SU-DHL-6 (cell line): ENCODE measurements at regions not wholly inside any gene's neighbourhood (a gene's known extent, or its start where the extent isn't known, plus 50 kb on each side); places are given as distances from the start of the nearest gene placed in this dataset.

Experiments used
- H2AFZ ChIP-seq: fragments of 200-600 bp; sonication (generic); 2 replicates; pipeline ENCODE4 v1.6.1; 2014; ENCODE audit warnings: low read depth, mild to moderate bottlenecking, moderate library complexity, mixed read lengths, antibody characterized with exemption, low read length; ENCODE audit not compliant: severe bottlenecking
- H3F3A ChIP-seq: fragments of 200-600 bp; shearing (Covaris generic); 2 replicates; pipeline ENCODE4 v1.6.0; 2016; ENCODE audit warnings: antibody characterized with exemption, mild to moderate bottlenecking; ENCODE audit not compliant: insufficient read depth
- H3K27ac ChIP-seq: fragments of 200-600 bp; sonication (generic); 2 replicates; pipeline ENCODE4 v1.5.1; 2016; ENCODE audit warnings: low read depth, mild to moderate bottlenecking, low read length, moderate library complexity, mixed read lengths
- H3K27me3 ChIP-seq: fragments of 200-600 bp; sonication (generic), shearing (Covaris generic); 2 replicates; pipeline ENCODE4 v1.6.0; 2014; ENCODE audit warnings: mild to moderate bottlenecking, low read length
- H3K36me3 ChIP-seq: fragments of 200-600 bp; sonication (generic); 2 replicates; pipeline ENCODE4 v1.6.1; 2014; ENCODE audit warnings: mild to moderate bottlenecking, low read length, mixed read lengths
- H3K4me2 ChIP-seq: fragments of 300-600, 200-600 bp; shearing (Covaris generic), sonication (generic); 2 replicates; pipeline ENCODE4 v1.6.0; 2014; ENCODE audit warnings: low read length, low read depth, mild to moderate bottlenecking; ENCODE audit not compliant: poor library complexity, severe bottlenecking
- H3K4me3 ChIP-seq: fragments of 200-600 bp; sonication (generic); 2 replicates; pipeline ENCODE4 v1.5.1; 2014; ENCODE audit warnings: antibody characterized with exemption, low read length, mild to moderate bottlenecking, mixed read lengths; ENCODE audit not compliant: insufficient read depth, poor library complexity, severe bottlenecking
- H3K79me2 ChIP-seq: fragments of 200-600 bp; sonication (generic); 2 replicates; pipeline ENCODE4 v1.6.1; 2014; ENCODE audit warnings: mild to moderate bottlenecking, low read length, moderate library complexity; ENCODE audit not compliant: insufficient read depth
- H3K9ac ChIP-seq: fragments of 200-600 bp; sonication (generic); 2 replicates; pipeline ENCODE4 v1.7.0; 2014; ENCODE audit warnings: mild to moderate bottlenecking, low read length
- H3K9me2 ChIP-seq: fragments of 200-600 bp; sonication (generic); replicated peaks from 2 replicates; pipeline ENCODE4 v1.6.1; 2014; ENCODE audit warnings: low read length; ENCODE audit not compliant: insufficient read depth
- H3K9me3 ChIP-seq: fragments of 200-600 bp; sonication (generic); 2 replicates; pipeline ENCODE4 v1.6.1; 2014; ENCODE audit warnings: low read length, mixed read lengths; ENCODE audit not compliant: insufficient read depth
- H4K20me1 ChIP-seq: fragments of 200-600 bp; sonication (generic); 2 replicates; pipeline ENCODE4 v1.6.1; 2014; ENCODE audit warnings: low read depth, mild to moderate bottlenecking, antibody characterized with exemption, low read length, moderate library complexity, mixed read lengths
- EZH2phosphoT487 ChIP-seq: fragments of 200-600 bp; sonication (generic), shearing (Covaris generic); conservative IDR thresholded peaks from 2 replicates; pipeline ENCODE4 v1.6.1; 2018; ENCODE audit warnings: mild to moderate bottlenecking, antibody characterized with exemption, low read length, moderate library complexity, mixed read lengths
- TF ChIP-seq, protein P1 (sequence below): fragments of 200-600 bp; sonication (generic); IDR thresholded peaks from one replicate; pipeline ENCODE4 v1.5.1; 2017; ENCODE audit warnings: antibody characterized with exemption, mild to moderate bottlenecking, low read length, moderate library complexity; ENCODE audit not compliant: insufficient read depth, poor library complexity, severe bottlenecking

DNA sequence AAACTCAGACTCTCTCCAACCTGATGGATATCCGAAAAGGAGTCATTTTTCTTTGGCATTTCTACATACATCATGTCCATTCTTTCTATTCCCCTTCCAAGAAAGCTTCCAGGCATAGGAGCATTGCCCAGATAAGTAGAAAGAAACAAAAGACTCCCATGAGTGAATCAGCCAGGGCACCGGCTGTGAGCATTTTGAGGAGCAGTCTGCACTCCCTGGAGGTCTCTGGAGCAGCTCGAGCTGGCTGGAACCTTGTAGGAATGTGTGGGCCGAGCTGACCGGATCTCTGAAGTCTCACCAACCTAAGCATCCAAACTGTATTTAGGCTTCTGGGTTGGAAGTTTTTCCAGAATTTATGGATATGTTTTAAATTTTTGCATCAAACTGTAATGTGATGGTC lies 161.4 kb upstream of the TRPC7 start:
- Histone ChIP-seq H3K27ac (no peak overlapping the region), H3K36me3 (no peaks in the 10 kb centered on the region), H3K27me3 (no peaks in the 10 kb centered on the region), H3F3A (no peaks in the 10 kb centered on the region), H3K4me2 (no peak overlapping the region), H3K9ac (no peak overlapping the region), H2AFZ (no peak overlapping the region), H4K20me1 (no peaks in the 10 kb centered on the region), H3K9me3 (no peaks in the 10 kb centered on the region), H3K79me2 (no peaks in the 10 kb centered on the region), H3K4me3 (no peak overlapping the region), H3K9me2 (no peaks in the 10 kb centered on the region)
- TF ChIP-seq EZH2phosphoT487 = no peak
- TF ChIP-seq, protein P1, sequence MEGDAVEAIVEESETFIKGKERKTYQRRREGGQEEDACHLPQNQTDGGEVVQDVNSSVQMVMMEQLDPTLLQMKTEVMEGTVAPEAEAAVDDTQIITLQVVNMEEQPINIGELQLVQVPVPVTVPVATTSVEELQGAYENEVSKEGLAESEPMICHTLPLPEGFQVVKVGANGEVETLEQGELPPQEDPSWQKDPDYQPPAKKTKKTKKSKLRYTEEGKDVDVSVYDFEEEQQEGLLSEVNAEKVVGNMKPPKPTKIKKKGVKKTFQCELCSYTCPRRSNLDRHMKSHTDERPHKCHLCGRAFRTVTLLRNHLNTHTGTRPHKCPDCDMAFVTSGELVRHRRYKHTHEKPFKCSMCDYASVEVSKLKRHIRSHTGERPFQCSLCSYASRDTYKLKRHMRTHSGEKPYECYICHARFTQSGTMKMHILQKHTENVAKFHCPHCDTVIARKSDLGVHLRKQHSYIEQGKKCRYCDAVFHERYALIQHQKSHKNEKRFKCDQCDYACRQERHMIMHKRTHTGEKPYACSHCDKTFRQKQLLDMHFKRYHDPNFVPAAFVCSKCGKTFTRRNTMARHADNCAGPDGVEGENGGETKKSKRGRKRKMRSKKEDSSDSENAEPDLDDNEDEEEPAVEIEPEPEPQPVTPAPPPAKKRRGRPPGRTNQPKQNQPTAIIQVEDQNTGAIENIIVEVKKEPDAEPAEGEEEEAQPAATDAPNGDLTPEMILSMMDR = no peak

DNA sequence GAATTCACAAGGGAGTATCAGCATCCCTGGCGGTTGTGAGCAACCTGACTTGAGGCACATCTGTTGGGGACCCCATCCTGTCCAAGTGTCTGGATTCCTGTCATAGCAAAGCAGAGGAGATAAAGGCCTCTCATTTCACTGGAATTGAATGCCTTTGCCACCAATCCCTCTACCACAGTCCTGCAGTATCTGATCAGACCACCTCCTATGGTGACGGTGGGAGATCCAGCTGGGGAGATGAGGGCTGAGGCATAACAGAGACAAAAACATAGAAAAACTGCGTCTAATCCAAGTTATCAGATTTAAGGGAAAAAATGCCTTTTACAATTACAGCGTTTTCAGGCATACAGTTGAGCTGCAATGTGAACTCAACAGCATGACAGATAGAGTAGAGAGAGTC lies 160.7 kb upstream of the TRPC7 start:
- Histone ChIP-seq H3K36me3 (no peaks in the 10 kb centered on the region), H3K9me2 (no peaks in the 10 kb centered on the region), H3K9ac (no peak overlapping the region), H3K27ac (no peak overlapping the region), H2AFZ (no peak overlapping the region), H3K4me2 (no peak overlapping the region), H3F3A (no peaks in the 10 kb centered on the region), H3K27me3 (no peaks in the 10 kb centered on the region), H4K20me1 (no peaks in the 10 kb centered on the region), H3K9me3 (no peaks in the 10 kb centered on the region), H3K79me2 (no peaks in the 10 kb centered on the region), H3K4me3 (no peak overlapping the region)
- TF ChIP-seq, protein P1 = no peak
- TF ChIP-seq EZH2phosphoT487 = no peak

DNA sequence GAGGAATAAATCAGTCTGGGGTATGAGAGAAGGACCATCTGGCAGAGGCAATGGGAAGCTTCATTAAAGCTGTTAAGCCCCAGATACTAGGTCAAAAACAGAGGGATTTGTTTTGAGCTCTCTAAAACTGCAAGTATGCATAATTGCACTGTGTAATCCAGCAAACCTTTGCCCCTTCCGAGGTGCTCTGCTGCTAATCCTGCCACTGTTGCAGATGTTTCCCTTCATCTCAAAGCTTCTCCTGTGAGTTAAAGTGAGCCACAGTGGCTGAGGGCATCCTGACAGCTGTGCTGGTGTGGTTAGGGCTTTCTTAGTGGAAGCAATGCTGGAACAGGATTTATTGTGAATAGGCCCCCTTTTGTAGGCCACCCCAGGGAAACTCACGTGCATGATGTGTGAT lies 160.3 kb upstream of the TRPC7 start:
- Histone ChIP-seq H3K79me2 (no peaks in the 10 kb centered on the region), H3K9me3 (no peaks in the 10 kb centered on the region), H3K4me3 (no peak overlapping the region), H2AFZ (no peak overlapping the region), H3K27me3 (no peaks in the 10 kb centered on the region), H3K4me2 (no peak overlapping the region), H3F3A (no peaks in the 10 kb centered on the region), H4K20me1 (no peaks in the 10 kb centered on the region), H3K9me2 (no peaks in the 10 kb centered on the region), H3K9ac (no peak overlapping the region), H3K27ac (no peak overlapping the region), H3K36me3 (no peaks in the 10 kb centered on the region)
- TF ChIP-seq, protein P1 = no peak
- TF ChIP-seq EZH2phosphoT487 = no peak
